ENCODE measurements at regions not wholly inside any gene's neighbourhood (a gene's known extent, or its start where the extent isn't known, plus 50 kb on each side); places are given as distances from the start of the nearest gene placed in this dataset.

- no peak for DNase-seq
Measured at GRCh38 chr16:85383836-85384832, 229.0 kb upstream of the GSE1 start.

GRCh38 chr16:85384833-85385462 lies 228.2 kb upstream of the GSE1 start:
- DNase-seq: peak; percentile 84

GRCh38 chr16:85385463-85386331 lies 227.4 kb upstream of the GSE1 start:
- DNase-seq: no peak

- no peak for DNase-seq
Measured at GRCh38 chr16:85386467-85387170, 226.5 kb upstream of the GSE1 start.

GRCh38 chr16:85387171-85387507 lies 226.0 kb upstream of the GSE1 start:
- no peak for DNase-seq

- DNase-seq: no peak
Measured at GRCh38 chr16:85387731-85388295, 225.3 kb upstream of the GSE1 start.

- DNase-seq: no peak
Measured at GRCh38 chr16:85389679-85390470, 223.2 kb upstream of the GSE1 start.

GRCh38 chr16:85390511-85391174 lies 222.5 kb upstream of the GSE1 start:
- no peak for DNase-seq

- DNase-seq: no peak
Measured at GRCh38 chr16:85391175-85391707, 221.9 kb upstream of the GSE1 start.

- no peak for DNase-seq
Measured at GRCh38 chr16:85391769-85392583, 221.1 kb upstream of the GSE1 start.

- no peak for DNase-seq
Measured at GRCh38 chr16:85392756-85393673, 220.1 kb upstream of the GSE1 start.

GRCh38 chr16:85393674-85394451 lies 219.3 kb upstream of the GSE1 start:
- no peak for DNase-seq

- no peak for DNase-seq
Measured at GRCh38 chr16:85394456-85395206, 218.5 kb upstream of the GSE1 start.

- DNase-seq: peak; percentile 82
Measured at GRCh38 chr16:85395207-85395912, 217.8 kb upstream of the GSE1 start.

- no peak for DNase-seq
Measured at GRCh38 chr16:85395913-85396878, 216.9 kb upstream of the GSE1 start.
